CD4-positive, alpha-beta T cell treated with Interleukin-10 for 1 hour (primary cell): ENCODE measurements at regions not wholly inside any gene's neighbourhood (a gene's known extent, or its start where the extent isn't known, plus 50 kb on each side); places are given as distances from the start of the nearest gene placed in this dataset.

Experiments
- DNase-seq: peaks from one replicate; pipeline ENCODE4 v3.0.0-alpha.2; 2020

GRCh38 chr12:125373375-125373774 lies 308.1 kb downstream of the AACS start:
- no peak for DNase-seq

- no peak for DNase-seq
These were observed 311.2 kb downstream of the AACS start for GRCh38 chr12:125376422-125376821.

GRCh38 chr12:125377093-125377492 lies 311.9 kb downstream of the AACS start:
- no peak for DNase-seq

GRCh38 chr12:125381373-125381772 lies 316.1 kb downstream of the AACS start:
- no peak for DNase-seq

GRCh38 chr12:125382926-125383325 lies 317.7 kb downstream of the AACS start:
- DNase-seq, result no peak

GRCh38 chr12:125386652-125387051 lies 321.4 kb downstream of the AACS start:
- no peak for DNase-seq

GRCh38 chr12:125387206-125387605 lies 322.0 kb downstream of the AACS start:
- no peak for DNase-seq

GRCh38 chr12:125389061-125389697 lies 323.9 kb downstream of the AACS start:
- no peak for DNase-seq

- DNase-seq, result no peak
These were observed 328.3 kb downstream of the AACS start for GRCh38 chr12:125393569-125393968.

GRCh38 chr12:125395583-125396215 lies 330.5 kb downstream of the AACS start:
- DNase-seq, result no peak

- no peak for DNase-seq
These were observed 334.3 kb downstream of the AACS start for GRCh38 chr12:125399489-125399888.

- peak; percentile 1 for DNase-seq
These were observed 337.9 kb downstream of the AACS start for GRCh38 chr12:125402874-125403789.

- no peak for DNase-seq
These were observed 338.6 kb downstream of the AACS start for GRCh38 chr12:125403843-125404242.

GRCh38 chr12:125406131-125406530 lies 340.9 kb downstream of the AACS start:
- DNase-seq, result no peak

GRCh38 chr12:125408718-125409117 lies 343.5 kb downstream of the AACS start:
- DNase-seq, result no peak

- DNase-seq, result no peak
These were observed 347.3 kb downstream of the AACS start for GRCh38 chr12:125412506-125412905.

GRCh38 chr12:125417446-125417845 lies 352.2 kb downstream of the AACS start:
- no peak for DNase-seq

GRCh38 chr12:125418902-125419564 lies 353.8 kb downstream of the AACS start:
- no peak for DNase-seq

GRCh38 chr12:125424909-125425308 lies 359.7 kb downstream of the AACS start:
- no peak for DNase-seq

- DNase-seq, result no peak
These were observed 366.3 kb downstream of the AACS start for GRCh38 chr12:125431516-125431915.

- no peak for DNase-seq
These were observed 368.9 kb downstream of the AACS start for GRCh38 chr12:125434131-125434530.

- DNase-seq, result no peak
These were observed 369.8 kb downstream of the AACS start for GRCh38 chr12:125434936-125435443.

GRCh38 chr12:125435871-125436270 lies 370.6 kb downstream of the AACS start:
- DNase-seq, result no peak
